BLaER1 treated with 17β-estradiol and CSF1 and Interleukin-3, amounts not matched to agents 10 nM and 100 nM (cell line): ENCODE measurements at regions not wholly inside any gene's neighbourhood (a gene's known extent, or its start where the extent isn't known, plus 50 kb on each side); places are given as distances from the start of the nearest gene placed in this dataset.
"Not testable (repeated sequence)": the region's sequence is repeated elsewhere in the genome, so short reads cannot be mapped to it uniquely, and the experiment has no call there.

ENCODE experiments used
- H3K27ac ChIP-seq, 11 experiments: shearing (Covaris generic); formaldehyde crosslinking; 2 replicates each; pipeline ENCODE4 v1.8.1; 2022
- H3K27me3 ChIP-seq, 11 experiments: shearing (Covaris generic); formaldehyde crosslinking; 2 replicates each; pipeline ENCODE4 v1.8.1; 2022
- H3K36me3 ChIP-seq, 11 experiments: shearing (Covaris generic); formaldehyde crosslinking; 2 replicates each; pipeline ENCODE4 v1.8.1; 2022
- H3K4me1 ChIP-seq, 10 experiments: shearing (Covaris generic); formaldehyde crosslinking; 2 replicates each; pipeline ENCODE4 v1.8.1; 2022
- H3K4me2 ChIP-seq, 11 experiments: shearing (Covaris generic); formaldehyde crosslinking; 2 replicates each; pipeline ENCODE4 v1.8.1; 2022
- H3K4me3 ChIP-seq, 10 experiments: shearing (Covaris generic); formaldehyde crosslinking; 2 replicates each; pipeline ENCODE4 v1.8.1; 2022
- H3K9ac ChIP-seq, 11 experiments: shearing (Covaris generic); formaldehyde crosslinking; 2 replicates each; pipeline ENCODE4 v1.8.1; 2022
- H3K9me3 ChIP-seq, 11 experiments: shearing (Covaris generic); formaldehyde crosslinking; replicated peaks in 1 of 11; 2 replicates each; pipeline ENCODE4 v1.8.1; 2022
- H4K20me1 ChIP-seq, 11 experiments: shearing (Covaris generic); formaldehyde crosslinking; 2 replicates each; pipeline ENCODE4 v1.8.1; 2022
- Cebpa-rat ChIP-seq, 11 experiments: shearing (Covaris generic); IDR thresholded peaks; 2 replicates each; pipeline ENCODE4 v1.8.1; 2022

DNA sequence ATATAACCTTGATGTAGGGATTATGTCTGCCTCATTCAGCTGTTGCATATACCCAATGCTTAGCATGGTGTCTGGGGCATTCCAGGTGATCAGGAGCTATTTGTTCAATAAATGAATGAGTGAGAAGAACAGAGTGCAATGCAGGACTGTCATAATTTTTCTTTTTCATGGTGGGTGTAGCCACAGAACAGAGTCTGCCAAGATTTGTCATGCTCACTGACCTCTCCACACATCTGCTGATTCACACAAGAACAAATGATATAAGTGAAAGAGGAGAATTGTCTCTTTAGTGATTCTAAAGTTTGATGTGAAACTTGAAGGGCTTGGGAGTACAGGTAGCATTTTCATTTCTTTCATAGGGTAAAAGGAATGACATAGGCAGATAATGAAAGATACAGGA lies 64.4 kb upstream of the TEX13D start:
- H3K9me3 ChIP-seq = peaks cover 0 to 6% (median 5%) of the 10 kb centered on the region in 11 experiments; a peak in 6 of 22 replicates
- no peak for TF ChIP-seq Cebpa-rat (IDR thresholded peaks at IDR 0.05)

DNA sequence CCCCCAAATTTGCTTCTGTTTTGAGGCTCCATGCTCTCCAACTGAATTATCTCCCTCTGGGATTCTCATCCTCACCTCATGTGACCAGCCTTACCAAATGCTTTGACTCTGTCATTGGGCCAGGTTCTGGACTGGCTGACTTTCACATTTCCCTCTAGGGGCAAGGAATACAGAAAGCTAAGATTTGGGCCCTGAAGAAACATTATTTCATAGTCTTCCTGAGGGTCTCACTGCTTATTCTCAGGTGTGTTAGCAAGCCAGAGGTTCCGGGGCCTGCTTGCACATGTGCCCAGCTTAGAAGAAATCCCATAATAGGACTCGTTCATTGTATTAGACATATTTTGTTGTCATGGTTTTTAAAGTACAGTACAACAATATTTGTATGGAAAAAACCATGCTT lies 62.6 kb upstream of the TEX13D start:
- H3K4me2 ChIP-seq = no peak overlapping the region
- peaks cover 0 to 11% (median 8%) of the 10 kb centered on the region in 10 experiments; a peak in 15 of 20 replicates for H3K4me1 ChIP-seq
- H3K9me3 ChIP-seq = peaks cover 0 to 6% (median 5%) of the 10 kb centered on the region in 11 experiments; a peak in 6 of 22 replicates
- TF ChIP-seq Cebpa-rat (IDR thresholded peaks at IDR 0.05) = no peak
- H3K4me3 ChIP-seq = no peak overlapping the region
- H3K27me3 ChIP-seq = peaks cover 58 to 96% (median 93%) of the 10 kb centered on the region in 11 experiments
- H4K20me1 ChIP-seq = no peaks in the 10 kb centered on the region
- no peaks in the 10 kb centered on the region for H3K36me3 ChIP-seq
- H3K9ac ChIP-seq = no peak overlapping the region
- H3K27ac ChIP-seq = no peak overlapping the region

More for the DNA sequence above, 64.4 kb upstream of the TEX13D start:
- Histone ChIP-seq H3K9ac (no peak overlapping the region), H3K36me3 (no peaks in the 10 kb centered on the region), H3K4me3 (no peak overlapping the region), H3K27ac (no peak overlapping the region), H3K27me3 (peaks cover 50 to 96% (median 91%) of the 10 kb centered on the region in 11 experiments), H4K20me1 (no peaks in the 10 kb centered on the region), H3K4me1 (no peaks in the 10 kb centered on the region), H3K4me2 (no peak overlapping the region)

DNA sequence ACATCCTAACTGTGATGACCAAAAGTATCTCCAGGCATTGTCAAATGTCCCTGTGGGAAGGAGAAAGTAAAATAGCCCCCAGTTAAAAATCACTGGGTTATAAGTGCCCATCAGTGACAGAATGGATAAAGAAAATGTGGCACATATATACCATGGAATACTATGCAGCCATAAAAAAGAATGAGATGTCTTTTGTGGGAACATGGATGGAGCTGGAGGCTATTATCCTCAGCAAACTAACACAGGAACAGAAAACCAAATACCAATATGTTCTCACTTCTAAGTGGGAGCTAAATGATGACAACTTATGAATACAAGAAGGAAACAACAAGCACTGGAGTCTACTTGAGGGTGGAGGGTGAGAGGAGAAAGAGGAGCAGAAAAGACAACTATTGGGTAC lies 60.9 kb upstream of the TEX13D start:
- H3K9me3 ChIP-seq = not testable (repeated sequence)

GRCh38 chrX:124272370-124272982 lies 60.0 kb upstream of the TEX13D start:
- Histone ChIP-seq H3K4me3 (no peak overlapping the region), H3K27ac (no peak overlapping the region), H3K9ac (no peak overlapping the region), H3K4me2 (no peak overlapping the region), H3K9me3 (peaks cover 0 to 6% (median 5%) of the 10 kb centered on the region in 11 experiments; a peak in 6 of 22 replicates), H3K27me3 (peaks cover 63 to 96% (median 93%) of the 10 kb centered on the region in 11 experiments), H4K20me1 (no peaks in the 10 kb centered on the region), H3K36me3 (no peaks in the 10 kb centered on the region), H3K4me1 (peaks cover 0 to 18% (median 12%) of the 10 kb centered on the region in 10 experiments; a peak in 15 of 20 replicates)
- TF ChIP-seq Cebpa-rat (IDR thresholded peaks at IDR 0.05) = no peak

More for the DNA sequence above, 60.9 kb upstream of the TEX13D start:
- H4K20me1 ChIP-seq, H3K27ac ChIP-seq, H3K36me3 ChIP-seq, H3K9ac ChIP-seq, H3K4me3 ChIP-seq, H3K4me2 ChIP-seq: not testable (repeated sequence)
- Histone ChIP-seq H3K4me1 (peaks cover 0 to 18% (median 12%) of the 10 kb centered on the region in 10 experiments; a peak in 15 of 20 replicates), H3K27me3 (peaks cover 63 to 96% (median 93%) of the 10 kb centered on the region in 11 experiments)

- Histone ChIP-seq H3K4me2 (peak overlapping the region; percentile 0 to 63 (median 41); a peak in 17 of 22 replicates), H3K27ac (peak overlapping the region in 3 of 11 experiments; percentile 39 to 60 (median 58); a peak in 6 of 22 replicates), H3K4me3 (no peak overlapping the region), H3K9ac (peak overlapping the region in 2 of 11 experiments; percentile 2 to 16; a peak in 1 of 22 replicates), H3K9me3 (peaks cover 0 to 6% (median 5%) of the 10 kb centered on the region in 11 experiments; a peak in 6 of 22 replicates), H3K27me3 (peaks cover 60 to 93% (median 90%) of the 10 kb centered on the region in 11 experiments), H3K4me1 (peaks cover 0 to 18% (median 12%) of the 10 kb centered on the region in 10 experiments; a peak in 15 of 20 replicates), H4K20me1 (no peaks in the 10 kb centered on the region), H3K36me3 (no peaks in the 10 kb centered on the region)
- TF ChIP-seq Cebpa-rat (IDR thresholded peaks at IDR 0.05) = no peak
These were observed 57.9 kb upstream of the TEX13D start for GRCh38 chrX:124274438-124275181.

- no peaks in the 10 kb centered on the region for H3K36me3 ChIP-seq
- H4K20me1 ChIP-seq = no peaks in the 10 kb centered on the region
- no peak for TF ChIP-seq Cebpa-rat (IDR thresholded peaks at IDR 0.05)
- 0 out of 22 replicates have a peak overlapping the region, but pooled peaks of 1 of the 11 experiments have one; percentile 2 for H3K9ac ChIP-seq
- peaks cover 65 to 95% (median 91%) of the 10 kb centered on the region in 11 experiments for H3K27me3 ChIP-seq
- H3K4me3 ChIP-seq = no peak overlapping the region
- H3K9me3 ChIP-seq = peaks cover 0 to 6% (median 5%) of the 10 kb centered on the region in 11 experiments; a peak in 6 of 22 replicates
- H3K4me2 ChIP-seq = peak overlapping the region; percentile 0 to 63 (median 41); a peak in 17 of 22 replicates
- H3K4me1 ChIP-seq = peaks cover 0 to 18% (median 12%) of the 10 kb centered on the region in 10 experiments; a peak in 15 of 20 replicates
- H3K27ac ChIP-seq = peak overlapping the region in 2 of 11 experiments; percentile 37 to 49; a peak in 3 of 22 replicates
These were observed 57.1 kb upstream of the TEX13D start for GRCh38 chrX:124275182-124275894.

GRCh38 chrX:124280294-124280902 lies 52.1 kb upstream of the TEX13D start:
- no peak overlapping the region for H3K27ac ChIP-seq
- no peak overlapping the region for H3K4me2 ChIP-seq
- no peak overlapping the region for H3K9ac ChIP-seq
- H3K27me3 ChIP-seq = peaks cover 59 to 97% (median 90%) of the 10 kb centered on the region in 11 experiments
- TF ChIP-seq Cebpa-rat (IDR thresholded peaks at IDR 0.05) = no peak
- H3K9me3 ChIP-seq = no peaks in the 10 kb centered on the region
- H3K4me3 ChIP-seq = no peak overlapping the region
- H3K36me3 ChIP-seq = no peaks in the 10 kb centered on the region
- peaks cover 0 to 3% (median under 1%) of the 10 kb centered on the region in 10 experiments; a peak in 8 of 20 replicates for H3K4me1 ChIP-seq
- H4K20me1 ChIP-seq = no peaks in the 10 kb centered on the region

DNA sequence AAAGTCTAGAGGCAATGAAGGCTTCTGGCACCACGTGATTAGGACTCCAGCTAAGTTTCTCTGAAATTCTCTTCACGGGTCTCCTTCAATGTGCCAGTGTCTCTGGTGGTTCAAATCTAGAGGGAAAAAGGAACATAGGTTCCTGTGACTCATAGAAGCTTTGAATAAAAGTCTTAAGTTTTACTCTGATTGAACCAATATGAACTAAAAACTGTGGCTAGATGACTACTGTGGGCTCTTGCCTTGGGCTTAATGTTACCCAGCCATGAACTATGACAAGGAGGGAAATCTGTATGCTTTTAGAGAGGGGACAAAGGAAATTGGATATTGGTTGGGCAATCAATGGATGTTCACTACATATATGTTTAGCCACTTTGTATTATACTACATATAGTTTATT lies 49.9 kb upstream of the TEX13D start:
- H3K9me3 ChIP-seq = no peaks in the 10 kb centered on the region
- H3K9ac ChIP-seq = no peak overlapping the region
- H3K4me3 ChIP-seq = no peak overlapping the region
- no peaks in the 10 kb centered on the region; a peak in 1 of 22 replicates for H4K20me1 ChIP-seq
- H3K27ac ChIP-seq = no peak overlapping the region
- no peaks in the 10 kb centered on the region for H3K4me1 ChIP-seq
- no peaks in the 10 kb centered on the region for H3K36me3 ChIP-seq
- no peak overlapping the region for H3K4me2 ChIP-seq
- no peak for TF ChIP-seq Cebpa-rat (IDR thresholded peaks at IDR 0.05)
- H3K27me3 ChIP-seq = peaks cover 54 to 97% (median 87%) of the 10 kb centered on the region in 11 experiments
